Hepatocyte (in vitro differentiated cells): ENCODE measurements at regions not wholly inside any gene's neighbourhood (a gene's known extent, or its start where the extent isn't known, plus 50 kb on each side); places are given as distances from the start of the nearest gene placed in this dataset.

Experiments
- EZH2 ChIP-seq: fragments of 200-600 bp; sonication (generic); IDR thresholded peaks from 2 replicates; pipeline ENCODE4 v1.6.1; 2016; ENCODE audit warnings: antibody characterized with exemption, mild to moderate bottlenecking, borderline replicate concordance
- EZH2phosphoT487 ChIP-seq: fragments of 200-600 bp; sonication (generic); IDR thresholded peaks from one replicate; pipeline ENCODE4 v1.6.1; 2018; ENCODE audit warnings: antibody characterized with exemption, mild to moderate bottlenecking, low read depth, moderate library complexity; ENCODE audit not compliant: unreplicated experiment, severe bottlenecking
- TF ChIP-seq, protein P1 (sequence below): fragments of 200-600 bp; sonication (generic); IDR thresholded peaks from 2 replicates; pipeline ENCODE4 v1.5.1; 2016; ENCODE audit warnings: antibody characterized with exemption, mild to moderate bottlenecking; ENCODE audit not compliant: poor library complexity

DNA sequence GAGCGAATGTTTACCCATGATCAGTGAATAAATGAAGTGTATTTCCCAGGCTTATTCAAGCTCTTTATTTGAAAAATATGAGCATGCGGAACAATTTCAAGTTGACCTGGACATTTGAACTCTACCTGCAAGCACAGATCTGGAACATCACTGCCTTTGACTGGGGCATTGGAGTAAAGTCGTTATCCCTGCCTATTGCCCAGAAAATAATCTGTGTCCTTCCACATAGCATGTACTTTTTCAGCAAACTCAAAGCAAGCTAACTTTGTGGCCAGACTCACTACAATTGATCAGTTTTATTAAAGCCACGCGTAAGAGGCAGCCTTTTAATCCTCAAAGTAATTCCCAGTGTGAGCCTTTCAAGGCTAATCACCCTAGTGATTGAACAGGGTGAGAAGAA is 73.4 kb upstream of the PAK5 start:
- TF ChIP-seq, protein P1, sequence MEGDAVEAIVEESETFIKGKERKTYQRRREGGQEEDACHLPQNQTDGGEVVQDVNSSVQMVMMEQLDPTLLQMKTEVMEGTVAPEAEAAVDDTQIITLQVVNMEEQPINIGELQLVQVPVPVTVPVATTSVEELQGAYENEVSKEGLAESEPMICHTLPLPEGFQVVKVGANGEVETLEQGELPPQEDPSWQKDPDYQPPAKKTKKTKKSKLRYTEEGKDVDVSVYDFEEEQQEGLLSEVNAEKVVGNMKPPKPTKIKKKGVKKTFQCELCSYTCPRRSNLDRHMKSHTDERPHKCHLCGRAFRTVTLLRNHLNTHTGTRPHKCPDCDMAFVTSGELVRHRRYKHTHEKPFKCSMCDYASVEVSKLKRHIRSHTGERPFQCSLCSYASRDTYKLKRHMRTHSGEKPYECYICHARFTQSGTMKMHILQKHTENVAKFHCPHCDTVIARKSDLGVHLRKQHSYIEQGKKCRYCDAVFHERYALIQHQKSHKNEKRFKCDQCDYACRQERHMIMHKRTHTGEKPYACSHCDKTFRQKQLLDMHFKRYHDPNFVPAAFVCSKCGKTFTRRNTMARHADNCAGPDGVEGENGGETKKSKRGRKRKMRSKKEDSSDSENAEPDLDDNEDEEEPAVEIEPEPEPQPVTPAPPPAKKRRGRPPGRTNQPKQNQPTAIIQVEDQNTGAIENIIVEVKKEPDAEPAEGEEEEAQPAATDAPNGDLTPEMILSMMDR = no peak
- TF ChIP-seq EZH2 = no peak
- TF ChIP-seq EZH2phosphoT487 = no peak
